CD4-positive, alpha-beta T cell treated with Interferon gamma for 1 hour (primary cell): ENCODE measurements at regions not wholly inside any gene's neighbourhood (a gene's known extent, or its start where the extent isn't known, plus 50 kb on each side); places are given as distances from the start of the nearest gene placed in this dataset.

Source experiments
- DNase-seq: peaks from one replicate; pipeline ENCODE4 v3.0.0-alpha.2; 2020

DNA sequence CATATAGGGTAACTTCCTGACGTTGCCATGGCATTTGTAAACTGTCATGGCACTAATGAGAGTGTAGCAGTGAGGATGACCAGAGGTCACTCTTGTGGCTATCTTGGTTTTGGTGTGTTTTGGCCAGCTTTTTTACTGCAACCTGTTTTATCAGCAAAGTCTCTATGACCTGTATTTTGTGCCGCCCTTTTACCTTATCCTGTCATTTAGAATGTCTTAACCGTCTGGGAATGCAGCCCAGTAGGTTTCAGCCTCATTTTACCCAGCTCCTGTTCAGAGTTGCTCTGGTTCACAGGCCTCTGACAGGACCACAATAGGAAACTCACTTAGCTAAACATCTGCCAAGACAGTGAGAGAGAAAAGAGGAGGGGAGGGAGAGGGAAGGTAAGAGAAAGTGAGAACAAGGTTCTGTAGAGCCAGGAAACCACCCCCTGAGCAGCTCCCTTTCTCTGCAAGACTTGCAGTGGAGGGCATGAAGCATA lies 64.8 kb upstream of the PLEKHG3 start:
- DNase-seq, result no peak

DNA sequence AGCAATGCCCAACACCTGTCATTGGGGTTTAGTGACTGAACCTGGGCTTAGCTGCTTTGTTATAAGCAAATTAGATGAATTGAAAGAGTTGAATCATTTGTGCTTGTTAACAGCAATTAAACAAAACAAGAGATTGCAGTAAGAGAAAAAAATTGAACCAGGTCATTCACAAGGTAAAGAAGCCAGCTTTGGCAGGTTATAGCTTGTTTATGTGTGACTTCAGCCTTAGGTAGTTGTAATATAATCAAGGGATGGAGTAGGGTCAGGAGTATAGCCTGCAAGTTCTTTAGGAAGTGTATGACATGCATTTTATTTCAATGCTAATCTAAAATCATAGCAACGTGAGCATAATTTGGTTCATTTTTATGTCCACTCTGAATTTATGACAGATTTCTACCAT lies 63.4 kb upstream of the PLEKHG3 start:
- DNase-seq, result no peak

DNA sequence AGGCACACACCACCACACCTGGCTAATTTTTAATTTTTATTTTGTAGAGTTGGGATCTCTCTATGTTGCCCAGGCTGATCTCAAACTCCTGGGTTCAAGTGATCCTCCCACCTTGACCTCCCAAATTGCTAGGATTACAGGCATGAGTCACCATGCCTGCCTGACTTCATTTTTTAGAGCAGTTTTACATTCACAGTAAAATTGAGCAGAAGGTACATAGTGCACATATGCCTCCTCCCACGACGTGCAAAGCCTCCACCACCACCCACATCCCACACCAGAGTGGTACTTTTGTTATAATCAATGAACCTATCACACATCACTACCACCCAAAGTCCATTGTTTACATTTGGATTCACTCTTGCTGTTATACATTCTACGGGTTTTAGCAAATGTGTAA lies 62.5 kb upstream of the PLEKHG3 start:
- no peak for DNase-seq

DNA sequence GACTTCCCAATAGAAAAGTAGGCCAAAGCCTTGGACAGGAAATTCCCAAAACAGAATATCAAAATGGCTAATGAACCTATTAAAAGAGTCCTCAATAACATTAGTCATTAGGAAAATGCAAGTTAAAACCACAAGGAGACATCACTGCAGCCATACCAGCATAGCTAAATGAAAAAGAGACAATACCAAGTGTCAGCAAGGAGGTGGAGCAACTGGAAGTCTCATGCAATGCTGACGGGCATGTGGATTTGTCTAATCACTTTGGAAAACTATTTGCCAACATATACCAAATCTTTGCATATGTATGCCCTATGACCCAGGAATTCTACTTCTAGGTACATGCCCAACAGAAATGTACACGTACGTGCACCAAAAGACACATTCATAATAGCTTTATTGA lies 60.5 kb upstream of the PLEKHG3 start:
- DNase-seq, result no peak

DNA sequence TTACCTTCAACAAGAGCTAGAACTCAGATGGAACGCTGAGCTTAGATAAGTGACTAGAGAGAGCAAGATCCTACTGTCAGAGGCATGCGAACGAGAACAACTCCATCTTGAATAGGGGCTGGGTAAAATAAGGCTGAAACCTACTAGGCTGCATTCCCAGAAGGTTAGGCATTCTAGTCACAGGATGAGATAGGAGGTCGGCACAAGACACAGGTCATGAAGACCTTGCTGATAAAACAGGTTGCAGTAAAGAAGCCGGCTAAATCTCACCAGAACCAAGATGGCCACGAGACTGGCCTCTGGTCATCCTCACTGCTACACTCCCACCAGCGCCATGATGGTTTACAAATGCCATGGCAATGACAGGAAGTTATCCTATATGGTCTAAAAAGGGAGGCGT lies 59.6 kb upstream of the PLEKHG3 start:
- no peak for DNase-seq

DNA sequence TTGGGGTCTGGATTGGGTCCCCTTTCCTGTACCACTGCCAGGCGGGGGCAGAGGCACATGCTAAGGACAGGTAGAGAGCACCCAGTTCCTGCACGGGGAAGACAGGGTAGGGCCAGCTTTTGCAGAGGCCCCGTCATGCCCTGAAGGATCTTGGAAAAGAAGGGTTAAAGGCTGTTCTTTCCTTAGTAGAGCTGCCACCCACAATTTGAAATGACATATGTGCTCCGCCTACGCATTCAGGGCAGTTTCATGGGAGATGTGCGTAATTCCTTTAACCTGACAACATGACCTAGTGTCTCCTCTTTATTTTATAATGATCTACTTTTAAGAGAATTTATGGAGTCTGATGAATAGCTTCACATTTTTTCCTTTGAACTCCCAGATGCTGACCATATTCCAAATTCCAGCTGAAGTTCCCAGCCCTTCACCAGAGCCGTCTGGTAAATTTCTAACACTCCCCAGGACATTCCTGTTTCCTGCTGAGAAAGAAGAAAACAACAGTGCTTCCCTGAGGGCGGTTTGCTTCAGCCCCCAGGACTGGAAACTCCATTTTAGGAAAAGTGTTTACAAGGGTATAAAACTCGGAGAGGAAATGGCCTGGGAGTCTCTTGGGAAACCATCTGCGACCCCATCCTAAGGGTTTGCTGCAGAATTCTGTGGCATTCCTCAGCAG lies 58.9 kb upstream of the PLEKHG3 start:
- no peak for DNase-seq

DNA sequence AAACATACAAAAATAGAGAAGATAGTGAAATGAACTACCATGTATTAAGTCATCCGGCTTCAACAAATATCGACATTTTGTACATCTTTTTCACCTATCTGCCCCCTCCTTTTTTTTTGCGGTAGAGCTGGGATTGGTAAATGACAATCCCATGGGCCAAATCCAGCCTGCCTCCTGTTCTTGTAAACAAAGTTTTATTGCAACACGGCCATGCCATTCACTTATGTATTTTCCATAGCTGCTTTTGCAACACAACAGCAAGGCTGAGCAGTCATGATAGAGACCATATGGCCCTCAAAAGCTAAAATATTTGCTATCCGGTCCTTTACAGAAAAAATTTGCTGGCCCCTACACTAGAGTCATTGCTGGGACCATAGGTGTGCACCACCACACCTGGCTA lies 58.1 kb upstream of the PLEKHG3 start:
- no peak for DNase-seq

DNA sequence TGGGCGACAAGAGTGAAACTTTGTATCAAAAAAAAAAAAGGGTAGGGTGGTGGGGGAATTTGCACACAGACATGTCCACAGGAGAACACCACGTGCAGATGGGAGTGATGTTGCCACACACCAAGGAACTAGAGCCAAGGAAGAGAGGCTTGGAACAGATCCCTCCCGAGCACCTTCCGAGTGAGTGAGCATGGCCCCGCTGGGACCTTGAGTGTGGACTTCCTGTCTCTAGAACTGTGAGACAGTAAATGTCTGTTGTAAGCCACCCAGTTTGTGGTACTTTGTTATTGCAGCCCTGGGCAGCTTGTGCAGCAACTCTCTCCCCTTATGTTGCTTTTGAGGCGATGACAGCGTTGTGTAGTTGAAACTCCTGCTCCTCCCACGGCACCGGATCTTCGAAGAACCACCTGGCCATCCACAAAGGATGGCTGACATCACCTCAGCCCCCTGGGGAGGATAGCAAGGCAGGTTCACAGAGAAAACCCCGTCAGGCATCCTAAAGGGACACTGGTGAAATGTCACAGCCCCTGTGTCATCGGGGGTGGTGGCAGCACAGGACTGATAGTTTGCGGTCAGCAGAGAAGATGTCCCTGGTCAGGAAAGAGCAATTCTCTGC lies 54.7 kb upstream of the PLEKHG3 start:
- no peak for DNase-seq

DNA sequence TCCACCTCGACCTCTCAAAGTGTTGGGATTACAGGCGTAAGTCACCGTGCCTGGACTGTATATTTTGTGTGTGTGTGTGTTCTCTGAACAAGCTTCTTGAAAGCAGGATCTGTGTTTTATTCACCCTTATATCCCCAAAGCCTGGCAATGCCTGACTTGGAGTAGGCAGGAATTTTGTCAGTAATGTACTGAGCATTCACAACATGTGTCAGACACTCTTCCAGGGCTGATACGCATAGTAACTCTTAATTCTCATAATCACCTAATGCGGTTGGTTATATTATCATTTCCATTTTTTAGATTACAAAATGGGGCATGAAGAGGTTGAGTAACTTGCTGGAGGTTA lies 50.4 kb upstream of the PLEKHG3 start:
- no peak for DNase-seq

DNA sequence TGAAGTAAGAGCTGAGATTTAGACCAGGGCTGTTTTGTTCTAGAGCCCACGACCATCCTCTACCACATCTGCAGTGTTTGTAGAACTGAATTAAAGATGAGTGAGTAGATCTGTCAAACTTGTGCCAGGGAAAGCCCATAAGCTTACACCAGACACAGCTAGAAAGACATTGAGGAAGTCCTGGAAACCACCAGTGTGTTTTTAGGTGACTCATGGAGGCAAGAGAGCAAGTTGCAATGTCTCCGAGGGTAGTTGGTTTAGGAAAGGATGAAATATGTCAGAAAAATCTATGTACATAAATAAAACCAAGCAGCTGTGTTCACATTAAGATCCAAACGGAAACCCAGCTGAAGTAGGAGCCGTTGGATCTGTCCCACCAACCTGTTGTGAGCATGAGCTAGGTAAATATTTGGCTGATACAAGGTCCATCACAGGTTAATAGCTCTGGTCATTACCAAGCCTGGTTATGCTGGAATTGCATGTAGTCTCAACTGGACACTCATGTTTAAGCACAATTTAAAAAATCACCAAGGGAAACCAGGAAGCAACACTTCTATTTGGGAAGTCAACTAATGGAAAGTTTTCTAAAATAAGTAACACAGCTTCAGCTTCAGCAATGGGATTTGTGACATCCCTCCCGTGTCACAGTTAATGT lies 49.9 kb upstream of the PLEKHG3 start:
- DNase-seq, result peak; percentile 34
